Putamen (tissue), 1 donor: ENCODE measurements at regions not wholly inside any gene's neighbourhood (a gene's known extent, or its start where the extent isn't known, plus 50 kb on each side); places are given as distances from the start of the nearest gene placed in this dataset.

Experiments
- DNase-seq: peaks from one replicate; pipeline ENCODE4 v3.0.0-alpha.2; 2016; ENCODE audit warnings: low spot score

- no peak for DNase-seq
Observed at GRCh38 chr14:94995551-94995950, 161.8 kb downstream of the DICER1 start.

DNA sequence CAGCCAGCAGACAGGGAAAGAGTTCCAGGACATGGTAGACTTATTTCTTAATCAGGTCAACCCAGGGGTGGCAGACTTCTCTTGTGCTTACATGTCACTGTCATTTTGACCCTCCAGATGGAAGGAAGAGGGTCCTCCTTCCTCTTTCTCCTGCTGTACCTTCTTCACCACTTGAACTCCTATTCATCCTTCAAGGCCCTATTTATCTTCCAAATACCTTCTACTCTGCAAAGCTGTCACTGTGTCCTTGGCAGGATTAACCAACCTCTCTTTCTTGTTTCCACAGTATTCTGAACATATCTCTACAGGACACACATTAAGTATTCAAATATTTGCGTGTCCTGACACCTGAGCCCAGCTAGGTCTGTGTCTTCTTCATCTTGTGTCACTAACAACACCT, 163.1 kb downstream of the DICER1 start:
- DNase-seq = no peak

DNA sequence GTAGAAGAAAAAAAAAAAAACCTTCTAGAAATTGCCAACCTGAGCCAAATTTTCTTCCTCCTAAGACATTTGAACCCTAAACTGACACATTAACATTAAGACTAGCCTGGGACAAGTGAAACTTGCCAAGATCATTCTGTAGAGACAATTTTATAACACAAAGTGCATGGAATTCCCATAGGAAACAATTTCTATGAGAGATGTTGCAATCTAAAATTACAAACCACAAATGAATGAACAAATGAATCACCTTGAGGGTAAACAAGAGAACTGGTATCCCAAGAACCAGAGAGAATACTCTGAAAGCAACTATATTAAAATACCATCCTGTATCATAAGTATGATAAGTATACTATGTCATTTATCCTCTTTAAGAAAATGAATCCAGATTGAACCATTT, 165.3 kb downstream of the DICER1 start:
- no peak for DNase-seq

- DNase-seq = no peak
Observed at GRCh38 chr14:94989946-94990345, 167.4 kb downstream of the DICER1 start.

GRCh38 chr14:94989417-94989816, 167.9 kb downstream of the DICER1 start:
- no peak for DNase-seq

- DNase-seq = no peak
Observed at GRCh38 chr14:94987409-94987808, 169.9 kb downstream of the DICER1 start.

DNA sequence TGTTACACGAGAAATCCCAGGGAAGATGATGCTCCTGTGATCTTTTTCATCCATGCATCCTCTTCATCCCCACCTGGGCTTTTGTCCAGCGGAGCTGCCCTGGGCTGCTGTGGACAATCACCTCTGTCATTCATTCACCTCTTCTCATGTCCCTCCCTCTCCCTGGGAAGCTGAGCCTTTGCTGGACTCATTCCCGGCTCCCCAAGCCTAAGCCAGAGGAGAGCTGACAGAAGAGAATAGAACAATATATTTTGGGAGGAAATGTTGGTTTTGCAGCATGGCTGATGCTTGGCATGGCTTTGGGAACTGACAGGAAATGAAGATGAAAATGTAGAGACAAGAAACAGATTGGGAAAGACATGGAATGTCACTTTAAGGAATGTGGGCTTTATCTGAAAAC, 177.4 kb downstream of the DICER1 start:
- no peak for DNase-seq

GRCh38 chr14:94977016-94977415, 180.3 kb downstream of the DICER1 start:
- DNase-seq = no peak

GRCh38 chr14:94975366-94975765, 182.0 kb downstream of the DICER1 start:
- DNase-seq = no peak

DNA sequence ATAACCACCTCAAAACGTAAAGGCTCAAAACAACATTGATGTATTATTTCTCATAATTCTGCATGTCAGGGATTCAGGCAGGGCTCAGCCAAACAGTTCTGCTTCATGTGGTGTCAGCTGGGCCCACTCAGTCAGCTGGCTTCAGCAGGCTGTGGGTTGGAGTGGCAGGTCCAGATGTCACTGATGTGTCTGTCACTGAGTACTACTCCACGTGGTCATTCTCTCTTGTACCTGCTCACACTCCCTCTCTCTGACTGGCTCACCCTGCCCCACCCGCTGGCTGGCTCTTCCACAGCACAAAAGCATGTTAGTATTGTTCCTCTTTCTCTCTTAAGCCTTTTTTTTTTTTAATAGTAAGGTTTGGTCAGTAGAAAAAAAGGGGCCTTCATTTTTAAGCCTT, 182.4 kb downstream of the DICER1 start:
- DNase-seq = no peak

DNA sequence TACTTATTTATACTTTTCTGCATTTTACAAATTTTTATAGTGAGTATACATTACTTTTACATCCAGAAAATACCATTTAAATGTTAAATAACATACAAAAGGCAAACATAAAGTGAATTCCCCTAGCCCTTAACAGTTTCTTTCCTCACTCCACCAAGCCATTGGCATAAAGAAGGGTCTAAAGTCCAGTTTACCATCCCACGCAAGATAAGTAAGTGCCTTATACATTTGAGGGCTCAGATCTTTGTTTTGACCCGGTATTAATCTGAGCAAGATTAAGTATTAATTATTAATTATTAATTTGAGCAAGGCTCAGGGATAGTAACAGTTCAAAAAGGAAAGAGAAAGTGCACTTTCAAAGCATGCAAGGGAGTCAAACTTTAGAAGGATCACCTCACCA, 182.9 kb downstream of the DICER1 start:
- no peak for DNase-seq

DNA sequence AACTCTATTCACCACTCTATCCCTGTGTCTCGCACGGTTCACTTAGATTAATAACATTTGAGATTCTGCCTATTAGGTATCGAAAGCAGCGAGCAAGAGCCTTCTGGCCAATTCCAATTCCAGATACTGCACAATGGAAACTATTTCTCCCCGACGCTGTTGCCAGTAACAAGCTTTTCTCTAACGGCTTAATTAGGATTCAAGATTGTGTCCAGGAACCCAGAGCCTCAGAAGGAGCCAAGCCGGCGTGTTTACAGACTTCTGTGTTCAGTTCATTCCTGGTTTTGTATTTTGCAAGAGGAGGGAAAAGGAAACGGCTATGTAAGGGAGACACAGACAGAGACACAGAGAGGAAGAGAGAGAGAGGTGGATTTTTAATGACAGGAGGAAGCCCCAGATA, 185.6 kb downstream of the DICER1 start:
- peak; percentile 61 for DNase-seq

DNA sequence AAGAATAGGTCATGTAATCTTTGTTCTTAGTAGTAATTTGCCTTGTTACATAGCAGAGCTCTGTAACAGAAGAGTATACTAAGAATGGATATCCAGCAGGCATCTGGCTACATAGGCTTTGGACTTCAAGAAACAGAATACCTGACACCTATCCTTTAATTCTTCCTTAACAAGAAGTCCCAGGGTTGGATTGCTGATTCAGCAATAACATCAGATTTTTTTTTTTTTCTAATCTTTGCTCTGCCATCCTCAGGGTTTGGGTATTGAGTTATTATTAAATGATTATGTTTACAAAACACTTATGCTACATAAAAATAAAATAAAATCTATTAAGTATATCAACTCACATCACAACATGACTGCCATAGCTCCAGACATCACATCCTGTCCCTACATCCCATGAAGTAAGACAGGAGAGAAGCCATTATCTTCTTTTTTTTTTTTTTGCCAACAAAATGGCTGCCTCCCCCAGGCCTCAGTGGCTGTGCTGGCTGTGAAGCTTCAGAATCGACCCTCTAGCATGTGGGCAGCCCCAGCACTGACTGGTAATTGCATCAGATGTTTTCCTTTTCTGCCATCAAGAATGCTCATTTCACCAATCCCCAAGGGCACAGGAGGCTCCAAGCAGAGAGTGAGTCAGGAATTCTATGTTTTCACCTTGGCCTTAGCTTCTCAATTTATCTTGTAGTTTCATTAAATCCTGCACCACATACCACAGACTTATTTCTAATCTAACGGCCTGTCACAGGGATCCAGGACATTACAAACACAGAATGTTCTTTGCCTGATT, 186.2 kb downstream of the DICER1 start:
- no peak for DNase-seq

DNA sequence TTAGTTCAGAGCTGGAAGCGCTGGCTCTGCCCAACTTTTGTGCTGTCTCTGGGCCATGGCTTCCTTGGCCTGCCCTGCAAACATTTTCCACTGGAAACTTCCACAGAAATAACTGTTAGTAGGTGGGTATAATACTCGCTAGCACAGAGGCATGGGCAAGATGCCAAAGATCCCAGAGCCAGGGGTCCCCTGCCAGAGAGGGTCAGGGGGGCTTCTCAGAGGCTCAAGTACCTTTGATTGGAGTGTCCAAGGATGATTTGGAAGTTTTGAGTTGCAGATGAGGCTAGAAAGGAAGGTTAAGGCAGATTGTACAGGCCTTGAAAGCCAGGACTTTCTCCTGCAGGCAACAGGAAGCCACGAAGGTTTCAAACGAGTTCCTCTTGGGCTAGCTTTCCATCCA, 187.6 kb downstream of the DICER1 start:
- no peak for DNase-seq

DNA sequence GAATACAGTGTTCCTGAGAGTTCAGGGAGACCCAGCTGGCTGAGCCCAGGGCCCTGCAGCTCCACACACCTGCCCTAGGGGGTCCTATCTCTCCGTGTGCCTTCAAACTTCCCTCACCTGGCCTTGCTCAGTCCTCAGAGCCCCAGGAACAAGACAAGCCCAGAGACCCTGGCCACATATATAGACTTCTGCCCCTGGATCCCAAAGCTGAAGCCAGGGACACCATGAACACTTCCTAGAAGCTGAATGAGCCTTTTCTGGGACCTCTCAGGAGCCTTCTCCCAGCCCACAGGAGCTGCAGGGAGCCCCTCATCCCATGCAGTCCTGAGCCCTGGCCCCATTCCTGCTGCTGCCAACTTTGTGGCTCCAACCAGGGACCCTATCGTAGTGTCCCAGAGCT, 190.5 kb downstream of the DICER1 start:
- DNase-seq = no peak

DNA sequence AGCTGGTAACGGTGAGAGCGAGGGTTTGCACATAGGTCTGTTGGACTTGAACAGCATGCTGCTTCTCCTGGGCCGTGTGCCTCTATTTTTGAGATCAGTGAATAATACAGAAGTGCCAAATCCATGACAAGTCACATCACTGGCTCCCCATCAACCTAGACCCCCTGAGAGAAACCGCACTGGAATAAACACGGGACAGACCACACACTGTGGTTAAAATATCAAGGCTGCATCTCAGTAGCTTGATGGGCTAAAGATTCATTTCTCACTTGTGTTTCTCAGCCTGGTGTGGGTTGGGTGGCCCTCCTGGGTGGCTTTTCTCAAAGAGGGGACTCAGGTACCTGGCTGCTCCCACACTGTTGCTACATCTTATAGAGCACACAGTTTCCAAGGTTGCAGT, 191.0 kb downstream of the DICER1 start:
- DNase-seq = no peak

DNA sequence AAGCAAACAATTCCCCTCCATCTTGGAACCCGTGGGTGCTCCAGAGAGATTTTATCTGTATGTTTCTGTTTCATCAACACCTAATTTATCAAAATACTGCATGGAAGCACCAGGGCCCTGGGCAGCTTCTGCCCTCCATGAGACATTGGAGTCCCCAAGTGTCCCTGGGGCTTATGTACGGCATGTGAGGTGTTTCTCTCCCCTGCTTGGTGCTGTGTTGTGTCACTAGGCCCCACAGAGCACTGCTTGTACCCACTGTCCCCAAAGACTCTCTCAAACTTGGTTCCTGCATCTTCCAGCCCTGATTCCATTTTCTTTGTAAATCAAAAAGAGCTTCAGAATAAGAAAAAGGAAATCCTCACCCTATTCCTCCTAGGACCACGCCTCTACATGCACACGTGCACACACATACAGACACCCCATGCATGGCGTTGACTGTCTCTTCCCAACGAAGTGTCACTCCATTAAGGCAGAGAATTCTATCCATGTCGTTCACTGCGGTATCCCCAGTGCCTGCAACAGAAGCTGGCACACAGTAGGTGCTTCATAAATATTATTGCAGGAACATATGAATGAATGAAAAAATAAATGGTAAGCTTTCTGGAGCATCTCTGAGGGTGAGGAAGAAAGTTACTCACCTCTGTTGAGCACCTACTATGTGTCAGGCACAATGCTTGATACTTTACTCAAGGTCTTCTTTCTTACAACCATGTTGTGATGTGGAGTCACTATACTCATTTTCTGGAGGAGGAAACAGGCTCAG, 191.6 kb downstream of the DICER1 start:
- DNase-seq = no peak

- DNase-seq = no peak
Observed at GRCh38 chr14:94964931-94965330, 192.4 kb downstream of the DICER1 start.

- no peak for DNase-seq
Observed at GRCh38 chr14:94964181-94964580, 193.1 kb downstream of the DICER1 start.

DNA sequence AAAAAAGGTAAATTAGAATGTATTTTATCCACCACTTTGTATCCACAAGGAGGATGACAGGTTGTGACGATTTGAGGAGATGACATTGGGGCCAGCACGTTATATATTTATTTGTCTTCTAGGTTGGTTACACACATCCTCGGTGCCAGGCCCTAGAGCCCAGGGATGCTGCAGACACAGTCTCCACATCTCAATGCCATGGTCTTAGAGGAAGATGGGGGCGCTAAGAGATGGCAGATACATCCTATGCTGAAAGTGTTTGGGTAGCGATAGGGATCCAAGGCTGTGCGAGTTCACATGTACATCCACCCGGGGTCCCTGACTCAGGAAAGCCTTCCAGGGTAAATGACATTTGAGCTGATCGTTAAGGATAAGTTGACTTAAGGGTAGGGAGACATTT, 193.1 kb upstream of the GSC start:
- DNase-seq = no peak

DNA sequence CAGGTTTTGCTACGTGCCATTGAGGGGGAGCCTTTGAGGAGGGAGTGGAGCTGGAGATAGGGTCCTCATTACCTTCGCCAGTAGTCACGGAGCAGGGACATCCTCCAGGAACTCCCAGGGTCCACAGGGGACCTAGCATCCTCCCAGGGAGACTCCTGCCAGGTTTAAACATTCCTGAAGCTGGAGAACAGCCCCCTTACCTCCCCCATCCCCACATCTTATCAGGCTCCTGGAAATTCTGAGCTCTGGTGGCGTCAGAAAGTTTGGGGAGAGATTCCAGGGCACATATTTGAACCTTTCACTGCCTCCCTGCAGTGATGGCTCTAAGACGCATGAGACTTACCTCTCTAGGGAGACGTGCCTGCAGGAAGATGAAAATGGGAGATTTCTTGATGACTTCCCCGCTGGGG, 192.3 kb upstream of the GSC start:
- no peak for DNase-seq

GRCh38 chr14:94961386-94962165, 191.7 kb upstream of the GSC start:
- no peak for DNase-seq
